ENCODE measurements at regions not wholly inside any gene's neighbourhood (a gene's known extent, or its start where the extent isn't known, plus 50 kb on each side); places are given as distances from the start of the nearest gene placed in this dataset.

DNA sequence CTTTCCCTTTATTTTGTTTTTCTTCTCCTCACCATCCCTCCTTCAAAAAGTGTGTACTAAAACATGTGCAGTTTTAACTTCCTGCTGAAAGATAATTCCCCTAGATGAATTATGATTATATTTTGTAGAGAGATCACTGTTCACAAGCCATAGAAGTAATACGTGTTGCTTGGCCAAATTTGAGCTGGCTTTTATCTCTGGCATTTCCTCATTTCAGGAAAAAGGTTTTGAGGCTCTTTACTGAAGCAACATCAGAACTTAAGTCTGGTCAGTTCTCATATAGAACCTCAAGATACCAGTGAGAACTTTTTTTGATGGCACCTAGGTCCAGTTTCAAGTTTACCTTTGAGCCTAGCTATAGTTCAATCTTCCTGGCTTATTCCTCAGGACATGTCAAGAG is 463.3 kb downstream of the INHBA start:
- ChIA-PET CTCF (ENCODE audit: partially characterized antibody) (interaction anchor here (1.1 to 3.6 kb wide), 2 partner anchors 9 to 25 kb away, joined by 3 to 14 read pairs; no protein-coding TSS in a partner anchor), POLR2A (ENCODE audit: partially characterized antibody) (no interaction called here)
- no peaks in the 10 kb centered on the region for H3K79me1 ChIP-seq (ENCODE audit: low read depth, low read length)
- H3K14ac ChIP-seq (ENCODE audit: insufficient read length): no peak overlapping the region
- no peaks in the 10 kb centered on the region for H3K27me3 ChIP-seq (replicated peaks in 1 of 4; ENCODE audit: control insufficient read depth in 3 of 4, extremely low read depth in 1 of 4, insufficient read depth in 3 of 4, low read length in 3 of 4)
- no peak overlapping the region for H3K27ac ChIP-seq (ENCODE audit: low read depth, low read length)
- H4K20me1 ChIP-seq (replicated peaks in 1 of 2; ENCODE audit: control insufficient read depth in 1 of 2, insufficient read depth in 2 of 2, low read length in 2 of 2): no peaks in the 10 kb centered on the region
- no peaks in the 10 kb centered on the region for H3K9me3 ChIP-seq (ENCODE audit: insufficient read depth in 2 of 2, low read depth in 1 of 2, low read length in 1 of 2)
- no peak overlapping the region for H4K5ac ChIP-seq (ENCODE audit: insufficient read length, low read depth, low read length)
- H2BK12ac ChIP-seq (ENCODE audit: low read depth, low read length): no peak overlapping the region
- DNase-seq (ENCODE audit: low read depth in 1 of 2, low spot score in 2 of 2) (no peak), FAIRE-seq (no peak)
- no peak overlapping the region for H2AFZ ChIP-seq (ENCODE audit: low read length)
- no peak overlapping the region for H4K91ac ChIP-seq (replicated peaks; ENCODE audit: insufficient read length, low read length)
- no peak overlapping the region for H4K8ac ChIP-seq (ENCODE audit: extremely low read depth, insufficient read depth, low read length)
- H2AK5ac ChIP-seq (ENCODE audit: low read depth, low read length): no peak overlapping the region
- H3K23me2 ChIP-seq (ENCODE audit: low read depth, low read length): no peaks in the 10 kb centered on the region
- no peak for TF ChIP-seq BCL11A (IDR thresholded peaks at IDR 0.05; ENCODE audit: low read depth in 2 of 2, low read length in 2 of 2)
- no peak for TF ChIP-seq NRF1 (IDR thresholded peaks at IDR 0.05; ENCODE audit: low read depth, low read length)
- TF ChIP-seq EGR1 (IDR thresholded peaks at IDR 0.05; ENCODE audit: borderline replicate concordance, low read depth, low read length): no peak
- TF ChIP-seq BRCA1 (IDR thresholded peaks at IDR 0.05; ENCODE audit: low read depth, low read length): no peak
- TF ChIP-seq RXRA (IDR thresholded peaks at IDR 0.05; ENCODE audit: insufficient read depth, low read depth, low read length): no peak
- no peak for TF ChIP-seq POU5F1 (IDR thresholded peaks at IDR 0.05; ENCODE audit: low read depth, low read length)
- no peak for TF ChIP-seq HDAC2 (IDR thresholded peaks at IDR 0.05; ENCODE audit: borderline replicate concordance in 1 of 2, low read depth in 2 of 2, low read length in 2 of 2)
- no peak for TF ChIP-seq SP2 (IDR thresholded peaks at IDR 0.05; ENCODE audit: low read length)
- no peak for TF ChIP-seq SIRT6 (IDR thresholded peaks at IDR 0.05; ENCODE audit: low read length)
- TF ChIP-seq CHD1 (IDR thresholded peaks at IDR 0.05; ENCODE audit: low read depth, low read length): no peak
- no peak for TF ChIP-seq KDM5A (IDR thresholded peaks at IDR 0.05; ENCODE audit: low read length)
- TF ChIP-seq SIN3A (conservative IDR thresholded peaks at IDR 0.05 in 1 of 2, IDR thresholded peaks at IDR 0.05 in 1 of 2; ENCODE audit: low read depth in 1 of 2, low read length in 2 of 2): no peak
- no peak for TF ChIP-seq CEBPB (IDR thresholded peaks at IDR 0.05; ENCODE audit: low read depth, low read length)
- TF ChIP-seq SP1 (IDR thresholded peaks at IDR 0.05; ENCODE audit: low read depth, low read length): no peak
- TF ChIP-seq TAF1 (IDR thresholded peaks at IDR 0.05; ENCODE audit: low read depth, low read length): no peak
- H3K4me1 ChIP-seq (replicated peaks in 1 of 4; ENCODE audit: control insufficient read depth in 3 of 4, insufficient read depth in 4 of 4, low read length in 3 of 4): no peaks in the 10 kb centered on the region
- H3K36me3 ChIP-seq (ENCODE audit: control insufficient read depth in 2 of 4, insufficient read depth in 4 of 4, low read length in 3 of 4): no peaks in the 10 kb centered on the region
- H3K4me2 ChIP-seq (ENCODE audit: insufficient read depth in 1 of 2, low read depth in 2 of 2, low read length in 2 of 2): no peak overlapping the region
- H2BK20ac ChIP-seq (ENCODE audit: low read length): no peak overlapping the region
- no peak overlapping the region for H3K9ac ChIP-seq (replicated peaks in 1 of 4; ENCODE audit: extremely low read depth in 1 of 4, low read depth in 3 of 4, low read length in 3 of 4)
- H3K4ac ChIP-seq (replicated peaks; ENCODE audit: insufficient read length, low read depth, low read length): no peak overlapping the region
- WGBS, 2 experiments (ENCODE audit: extremely low coverage in 1 of 2, insufficient coverage in 1 of 2, insufficient read length in 1 of 2, insufficient replicate concordance in 2 of 2, low coverage in 1 of 2, low lambda C conversion rate in 2 of 2, missing lambda C conversion rate in 1 of 2): 86% methylated on average over 1 of the region's 1 CpG; no CpG with 5 or more reads in 1 of the 2 experiments
- no peak overlapping the region for H3K18ac ChIP-seq (ENCODE audit: extremely low read depth, low read length)
- H3K23ac ChIP-seq (ENCODE audit: insufficient read length): no peak overlapping the region
- no peak overlapping the region for H2BK5ac ChIP-seq (ENCODE audit: low read depth, low read length)
- H3K4me3 ChIP-seq (ENCODE audit: extremely low read depth in 1 of 4, insufficient read depth in 2 of 4, low read depth in 3 of 4, low read length in 4 of 4): no peak overlapping the region
- H3K56ac ChIP-seq (replicated peaks; ENCODE audit: insufficient read length, low read depth, low read length): no peak overlapping the region
- H3K79me2 ChIP-seq (ENCODE audit: control insufficient read depth in 1 of 2, insufficient read depth in 2 of 2, low read length in 2 of 2): no peaks in the 10 kb centered on the region
- no peak overlapping the region for H2BK15ac ChIP-seq (ENCODE audit: low read length)
- H2BK120ac ChIP-seq (replicated peaks; ENCODE audit: low read depth, low read length): no peak overlapping the region
